Amniotic epithelial cell (primary cell): ENCODE measurements at regions not wholly inside any gene's neighbourhood (a gene's known extent, or its start where the extent isn't known, plus 50 kb on each side); places are given as distances from the start of the nearest gene placed in this dataset.
A peak's percentile ranks its signal among the peaks of the same experiment; 100 is the strongest.
"Not testable (repeated sequence)": the region's sequence is repeated elsewhere in the genome, so short reads cannot be mapped to it uniquely, and the experiment has no call there.

Experiments used
- DNase-seq: peaks from one replicate; pipeline ENCODE4 v3.0.0-alpha.2; 2010; ENCODE audit warnings: low read depth

DNA sequence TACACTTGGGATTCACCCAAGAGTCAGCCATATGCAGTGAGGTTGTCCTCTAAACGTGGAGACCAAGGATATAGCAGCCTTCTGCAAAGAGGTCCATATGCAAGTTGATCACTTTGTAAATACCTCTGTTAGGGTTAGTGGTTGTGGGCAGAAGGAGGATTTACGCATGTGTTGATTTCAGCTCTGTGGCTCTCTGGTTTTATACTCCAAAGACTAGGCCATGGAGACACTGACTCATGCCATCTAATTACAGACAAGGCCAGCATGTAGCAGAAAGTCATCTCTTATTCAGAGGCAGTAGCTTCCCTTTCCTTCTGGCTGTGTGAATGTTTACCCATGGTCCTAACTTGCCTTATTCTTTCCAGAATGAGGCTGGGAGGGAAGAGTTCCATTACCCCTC is 140.9 kb upstream of the GOLGA6L4 start:
- DNase-seq, result not testable (repeated sequence)

DNA sequence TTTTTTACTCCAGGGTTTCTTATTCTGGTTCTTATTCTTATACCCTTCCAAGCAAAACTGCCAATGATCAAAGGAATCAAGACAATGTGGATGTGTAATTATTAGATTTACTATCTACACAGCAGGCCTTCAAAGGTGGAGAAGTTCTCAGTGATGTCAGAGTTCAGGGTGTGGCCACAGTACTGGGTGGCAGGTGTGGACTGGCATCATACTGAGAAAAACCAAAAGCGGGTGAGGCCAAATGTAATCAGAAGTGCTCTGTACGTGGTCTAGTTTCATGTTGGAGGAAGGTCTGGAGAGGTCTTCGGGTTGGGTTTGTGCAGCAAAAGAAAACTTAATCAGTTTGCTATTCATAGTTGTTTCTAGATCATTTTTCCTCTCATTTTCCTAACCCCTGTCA is 138.5 kb upstream of the GOLGA6L4 start:
- DNase-seq, result not testable (repeated sequence)

DNA sequence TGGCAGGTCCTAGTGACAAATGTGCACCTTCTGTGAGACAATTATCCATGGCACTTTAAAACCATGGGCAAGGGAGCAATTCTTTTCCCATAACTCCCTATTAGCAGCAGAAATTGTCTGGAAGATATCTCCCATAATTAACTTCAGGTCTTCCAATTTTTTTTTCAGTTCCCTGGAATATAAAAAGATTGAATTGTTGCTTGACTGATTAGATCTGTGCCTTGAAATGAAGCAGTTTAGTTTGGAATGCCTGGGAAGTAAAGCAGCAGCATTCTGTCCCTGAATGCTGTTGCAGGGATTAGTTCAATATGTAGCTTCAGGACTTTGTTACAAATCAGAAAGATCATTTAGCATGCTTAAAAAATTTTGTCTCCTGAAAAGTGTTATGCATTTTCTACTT is 137.0 kb upstream of the GOLGA6L4 start:
- no peak for DNase-seq

DNA sequence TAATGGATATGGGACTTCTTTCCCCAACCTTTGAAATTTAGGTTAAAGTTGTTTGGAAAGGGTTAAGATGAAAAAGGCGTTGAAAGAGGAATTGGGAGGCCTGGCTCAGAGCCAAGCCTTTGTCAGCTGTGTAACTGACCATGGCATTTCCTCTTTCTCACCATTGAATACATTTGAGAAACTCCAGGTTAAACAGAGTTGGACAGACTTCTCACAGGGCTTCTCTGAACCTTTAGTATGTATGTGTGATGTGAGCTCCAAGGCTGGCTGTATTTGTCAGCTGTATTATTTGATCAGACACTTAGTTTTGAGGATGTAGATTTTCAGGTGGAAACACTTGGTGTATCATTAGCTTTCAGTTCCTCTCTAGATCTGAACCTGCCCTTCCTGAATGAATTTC is 136.4 kb upstream of the GOLGA6L4 start:
- peak; percentile 24 for DNase-seq

DNA sequence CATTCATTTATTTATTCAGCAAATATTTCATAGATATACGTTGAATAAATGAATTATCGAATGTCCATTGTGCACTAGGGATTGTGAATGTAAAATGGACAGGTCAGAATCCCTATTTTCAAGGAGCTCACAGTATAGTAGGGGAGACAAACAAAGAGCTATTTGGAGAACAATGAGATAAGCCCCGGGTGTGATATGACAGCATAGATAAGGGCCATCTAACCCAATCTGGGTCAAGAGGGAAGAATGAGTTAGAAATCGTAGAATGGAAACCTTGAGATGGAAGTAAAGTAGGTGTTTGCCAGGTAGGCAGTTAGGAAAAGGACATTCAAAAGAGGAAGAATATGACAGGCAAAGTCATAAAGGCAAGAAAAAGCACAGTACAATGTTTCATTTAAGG is 132.2 kb upstream of the GOLGA6L4 start:
- DNase-seq, result no peak

DNA sequence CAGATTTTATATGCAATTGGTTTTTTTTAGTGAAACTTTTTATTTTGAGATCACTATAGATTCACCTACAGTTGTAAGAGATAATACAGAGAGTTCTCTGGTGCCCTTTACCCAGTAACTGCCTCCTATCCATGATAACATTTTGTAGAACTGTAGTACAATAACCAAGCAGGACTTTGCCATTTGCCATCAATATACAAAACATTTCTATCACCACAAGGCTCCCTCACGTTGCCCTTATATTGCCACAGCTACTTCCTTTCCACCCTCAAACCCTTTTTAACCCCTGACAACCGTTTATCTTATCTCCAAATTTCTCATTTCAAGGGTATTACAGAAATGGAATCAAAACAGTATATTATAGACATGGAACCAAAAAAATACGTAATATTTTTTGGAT is 130.7 kb upstream of the GOLGA6L4 start:
- no peak for DNase-seq

DNA sequence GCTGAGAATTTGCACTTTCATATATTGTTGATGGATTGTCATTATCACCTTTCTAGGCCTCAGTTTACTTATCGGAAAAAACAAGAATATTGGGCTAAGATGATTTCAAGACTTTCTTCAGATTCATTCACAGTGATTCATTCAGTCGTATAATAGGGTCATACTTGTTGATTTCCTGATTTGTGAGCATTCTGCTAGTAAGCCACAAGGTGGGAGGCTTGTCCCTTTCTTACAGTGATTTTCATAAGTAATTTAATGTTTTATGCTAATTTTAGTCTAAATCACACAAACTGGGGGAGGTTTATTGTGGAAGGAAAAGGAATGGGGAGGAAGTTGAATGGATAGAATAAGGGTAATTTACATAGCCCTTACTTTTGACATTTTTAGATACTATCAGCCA is 126.8 kb upstream of the GOLGA6L4 start:
- peak; percentile 29 for DNase-seq

DNA sequence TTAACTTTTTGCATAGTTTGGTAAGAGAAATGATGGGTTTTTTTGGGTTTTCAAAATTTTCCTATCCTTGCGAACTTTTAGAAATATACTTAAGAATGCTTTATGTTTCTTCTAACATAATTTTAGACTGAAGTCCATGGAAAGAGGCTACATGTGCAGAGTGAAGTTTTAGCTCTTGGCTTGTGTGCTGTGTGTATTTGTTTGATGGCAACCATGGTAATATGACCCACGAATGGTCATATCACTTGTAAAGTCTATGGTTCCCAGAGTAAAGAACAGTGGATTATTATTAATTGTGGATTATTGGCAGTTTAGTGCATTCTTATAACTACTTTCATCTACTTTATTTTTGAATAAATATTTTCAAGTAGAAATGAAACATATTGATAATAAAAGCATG is 124.0 kb upstream of the GOLGA6L4 start:
- DNase-seq, result no peak

DNA sequence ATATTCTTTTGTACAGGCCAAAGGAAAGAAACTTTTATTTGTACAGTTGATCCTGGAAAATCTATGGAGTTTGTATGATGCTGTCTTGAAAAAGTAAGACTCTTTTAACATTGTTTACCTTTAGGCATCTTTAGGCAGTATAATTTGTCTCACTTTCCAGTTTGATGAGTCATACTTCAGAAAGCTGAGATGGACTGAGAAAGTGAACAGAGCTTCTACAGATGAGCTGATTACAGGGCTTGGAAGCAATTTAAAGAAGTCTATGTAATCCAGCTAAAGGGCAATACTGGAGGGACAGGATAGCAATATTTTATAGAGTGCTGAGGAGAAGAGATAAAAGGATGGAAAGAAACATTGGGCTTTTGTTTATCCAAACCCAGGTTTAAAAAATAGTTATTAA is 123.5 kb upstream of the GOLGA6L4 start:
- peak; percentile 47 for DNase-seq

DNA sequence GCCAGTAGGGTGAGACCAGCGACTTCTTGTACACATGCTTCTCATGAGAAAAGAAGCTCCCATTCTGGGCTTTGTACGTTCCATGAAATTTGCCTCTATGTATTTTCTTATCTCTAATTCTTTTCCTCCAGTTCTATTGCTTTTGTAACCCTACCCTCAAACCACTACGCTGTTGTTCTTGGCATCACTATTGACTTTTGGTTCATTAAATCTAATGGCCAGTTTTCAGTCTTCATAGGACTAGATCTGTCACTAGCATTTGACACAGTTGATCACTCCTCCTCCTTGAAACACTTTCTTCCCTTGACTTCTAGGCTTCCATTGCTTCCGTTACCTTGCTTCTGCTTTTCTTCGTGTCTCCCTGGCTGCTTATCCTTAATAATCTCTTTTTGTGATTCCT is 121.7 kb upstream of the GOLGA6L4 start:
- DNase-seq, result no peak

DNA sequence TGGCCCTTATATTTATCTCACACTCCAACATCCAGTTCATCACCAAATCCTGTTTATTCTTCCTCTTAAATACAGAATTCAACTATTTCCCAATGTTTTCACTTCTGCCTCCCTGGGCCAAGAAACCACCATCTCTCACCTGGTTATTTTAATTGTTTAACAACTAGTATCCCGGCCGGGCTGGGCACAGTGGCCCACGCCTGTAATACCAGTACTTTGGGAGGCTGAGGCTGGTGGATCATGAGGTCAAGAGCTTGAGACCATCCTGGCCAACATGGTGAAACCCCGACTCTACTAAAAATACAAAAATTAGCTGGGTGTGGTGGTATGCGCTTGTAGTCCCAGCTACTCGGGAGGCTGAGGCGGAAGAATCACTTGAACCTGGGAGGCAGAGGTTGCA is 120.9 kb upstream of the GOLGA6L4 start:
- not testable (repeated sequence) for DNase-seq

DNA sequence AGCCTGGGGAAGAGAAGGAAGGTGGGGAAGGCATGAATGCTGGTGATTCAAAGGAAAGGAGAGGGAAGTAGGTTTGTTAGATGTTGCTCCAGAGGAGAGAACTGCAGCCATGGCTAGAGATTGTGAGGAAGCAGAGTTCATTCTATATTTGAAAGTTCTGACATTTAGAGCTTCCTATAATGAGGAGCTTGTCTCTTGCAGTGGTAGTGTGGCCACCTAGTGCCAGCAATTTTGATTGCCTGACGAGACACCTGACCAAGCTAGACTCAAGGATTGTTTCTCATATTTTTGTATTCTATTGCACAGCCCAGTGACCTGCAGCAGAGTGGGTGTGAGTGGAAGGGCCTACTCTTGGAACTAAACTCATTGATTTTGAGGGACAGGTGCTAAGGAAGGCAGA is 116.2 kb upstream of the GOLGA6L4 start:
- not testable (repeated sequence) for DNase-seq

DNA sequence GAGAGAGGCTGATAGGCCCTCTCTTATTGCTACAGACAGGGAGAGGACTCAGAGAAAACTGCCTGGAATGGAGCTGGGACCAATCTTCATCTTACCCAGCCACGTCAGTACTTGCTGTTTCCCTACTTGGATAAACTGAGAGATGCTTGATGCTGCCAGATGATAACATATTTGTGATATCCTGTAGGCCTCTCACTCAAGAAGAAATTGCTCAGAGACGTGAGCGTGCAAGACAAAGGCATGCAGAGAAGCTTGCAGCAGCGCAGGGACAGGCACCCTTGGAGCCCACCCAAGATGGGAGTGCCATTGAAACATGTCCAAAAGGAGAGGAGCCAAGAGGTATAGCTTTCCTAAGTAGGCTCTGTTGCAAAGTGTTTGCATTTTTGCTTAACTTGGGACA is 114.7 kb upstream of the GOLGA6L4 start:
- not testable (repeated sequence) for DNase-seq

DNA sequence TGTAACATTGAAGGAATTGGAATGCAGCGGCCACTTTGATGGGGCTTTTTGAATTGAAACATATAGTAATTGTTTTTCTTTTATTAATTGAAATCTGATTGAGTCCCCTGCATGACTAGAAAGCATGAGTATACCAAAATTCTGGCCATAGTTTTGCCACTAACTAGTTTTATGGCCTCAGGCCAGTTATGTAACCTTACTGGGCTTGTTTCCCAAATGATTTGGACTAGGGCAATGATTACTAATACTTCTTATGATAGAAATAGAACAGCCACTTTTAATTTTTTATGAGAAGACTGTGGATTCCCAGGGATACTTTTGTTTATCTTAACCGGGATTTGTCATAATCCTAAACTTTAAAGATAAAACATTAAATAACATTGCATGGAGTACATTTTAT is 106.9 kb upstream of the GOLGA6L4 start:
- DNase-seq, result not testable (repeated sequence)

DNA sequence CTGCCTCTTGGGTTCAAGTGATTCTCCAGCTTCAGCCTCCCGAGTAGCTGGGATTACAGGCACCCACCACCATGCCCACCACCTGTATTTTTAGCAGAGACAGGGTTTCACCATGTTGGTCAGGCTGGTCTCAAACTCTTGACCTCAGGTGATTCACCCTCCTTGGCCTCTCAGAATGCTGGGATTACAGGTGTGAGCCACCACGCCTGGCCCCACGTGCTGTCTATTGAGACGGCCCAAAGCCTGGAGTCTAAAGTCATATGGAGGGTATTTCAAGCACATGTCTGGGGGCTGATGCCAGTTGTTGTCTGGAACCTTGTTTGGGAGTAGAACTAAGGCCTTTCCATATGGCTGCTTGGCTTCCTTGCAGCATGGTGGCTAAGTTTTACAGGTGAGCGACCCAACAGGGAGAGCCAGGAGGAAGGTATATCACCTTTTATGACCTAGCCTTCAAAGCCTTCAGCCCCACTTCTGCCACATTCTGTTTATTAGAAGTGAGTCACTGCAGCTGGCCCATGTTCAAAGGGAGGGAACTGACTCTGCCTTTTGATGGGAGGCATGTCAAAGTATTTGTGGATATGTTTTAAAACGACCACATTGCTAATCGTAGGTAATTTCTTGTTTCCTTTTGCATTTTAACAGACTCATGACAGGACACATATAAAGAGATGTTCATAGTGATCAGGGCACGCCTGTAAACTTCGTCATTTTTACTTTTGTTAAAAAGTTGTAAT is 105.3 kb upstream of the GOLGA6L4 start:
- not testable (repeated sequence) for DNase-seq

DNA sequence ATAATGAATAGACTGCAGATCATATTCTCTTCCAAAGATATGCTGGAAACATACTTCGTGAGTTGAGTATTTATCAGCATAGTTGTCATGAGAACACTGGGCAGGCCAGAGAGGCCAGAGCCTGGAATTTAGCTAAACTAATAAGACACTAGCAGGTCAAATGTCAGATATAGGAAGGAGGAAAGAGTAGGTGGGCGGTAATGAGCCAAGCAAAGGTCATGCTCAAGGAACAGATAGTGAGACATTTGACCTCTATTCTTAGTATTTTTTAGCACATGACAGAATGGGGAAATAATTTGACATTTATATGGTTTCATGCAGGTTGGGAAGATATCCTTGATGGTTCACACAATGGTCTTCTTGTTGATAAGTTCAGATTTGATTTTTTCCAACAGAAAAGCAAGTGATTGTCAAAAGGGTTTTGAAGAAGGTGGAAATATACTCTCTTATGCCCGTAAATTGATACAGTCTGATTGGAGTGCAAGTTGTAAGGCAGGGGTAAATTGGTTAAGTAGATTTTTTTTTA is 99.6 kb upstream of the GOLGA6L4 start:
- not testable (repeated sequence) for DNase-seq

DNA sequence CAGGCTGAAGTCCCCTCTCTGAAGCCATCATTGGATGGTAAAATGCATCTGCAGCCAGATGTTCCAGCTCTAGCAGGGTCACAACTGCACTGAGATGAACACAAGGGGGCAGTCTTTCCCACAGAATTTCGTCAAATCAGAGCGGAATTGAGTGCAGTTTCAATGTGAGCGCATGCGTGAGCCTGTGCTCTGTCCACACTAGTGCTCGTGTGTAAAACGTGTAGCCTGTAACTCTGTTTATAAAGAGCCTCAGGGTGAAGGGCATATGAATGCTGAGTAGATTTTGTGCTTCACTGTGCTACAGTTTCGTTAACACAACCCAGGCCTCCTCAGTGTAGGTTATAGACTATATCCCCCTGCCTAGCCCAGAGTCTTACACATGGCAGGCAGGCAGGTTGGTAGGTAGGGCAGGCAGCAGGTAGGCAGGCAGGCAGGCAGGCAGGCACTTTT is 92.7 kb upstream of the GOLGA6L4 start:
- DNase-seq, result peak; percentile 68

DNA sequence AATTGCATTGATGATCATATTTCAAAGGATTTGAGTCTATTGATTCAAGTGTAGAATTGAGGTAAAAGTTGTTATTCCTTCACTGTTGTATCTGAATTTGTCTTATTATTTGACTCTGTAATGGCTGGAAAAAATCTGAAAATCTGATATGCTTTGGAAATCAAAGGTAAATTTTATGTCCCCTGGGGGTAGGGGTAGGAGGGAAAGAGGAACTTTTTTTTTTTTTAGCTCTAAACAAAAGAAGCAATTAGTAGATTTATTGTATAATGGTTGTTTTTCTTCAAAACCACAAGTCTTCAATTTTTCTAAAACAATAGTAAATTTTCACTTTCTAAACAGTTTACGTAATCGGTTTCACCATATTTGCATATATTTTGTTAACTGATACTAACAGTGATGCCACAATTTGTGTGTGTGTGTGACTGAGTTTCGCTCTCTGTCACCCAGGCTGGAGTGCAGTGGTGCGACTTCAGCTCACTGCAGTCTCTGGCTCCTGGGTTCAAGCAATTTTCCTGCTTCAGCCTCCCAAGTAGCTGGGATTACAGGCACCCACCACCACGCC is 91.7 kb upstream of the GOLGA6L4 start:
- no peak for DNase-seq

DNA sequence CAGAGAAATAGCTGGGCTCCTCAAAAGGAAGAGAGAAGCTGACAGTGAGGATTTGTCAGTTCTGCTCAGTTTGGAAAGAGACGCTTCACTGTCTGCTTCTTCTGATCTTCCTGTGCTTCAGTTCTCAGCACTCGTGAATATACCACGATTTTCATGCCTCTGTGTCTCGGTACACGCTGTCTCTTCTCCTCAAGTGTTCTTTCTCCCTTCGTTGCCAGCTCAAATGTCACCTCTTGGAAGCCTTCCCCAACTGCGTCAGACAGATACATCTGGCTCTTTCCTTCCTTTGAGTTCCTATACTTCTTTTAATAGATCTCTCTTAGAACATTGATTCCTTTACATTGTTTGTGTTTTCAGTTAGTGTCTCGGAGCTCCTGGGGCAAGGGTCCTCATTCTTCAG is 90.6 kb upstream of the GOLGA6L4 start:
- DNase-seq, result not testable (repeated sequence)

DNA sequence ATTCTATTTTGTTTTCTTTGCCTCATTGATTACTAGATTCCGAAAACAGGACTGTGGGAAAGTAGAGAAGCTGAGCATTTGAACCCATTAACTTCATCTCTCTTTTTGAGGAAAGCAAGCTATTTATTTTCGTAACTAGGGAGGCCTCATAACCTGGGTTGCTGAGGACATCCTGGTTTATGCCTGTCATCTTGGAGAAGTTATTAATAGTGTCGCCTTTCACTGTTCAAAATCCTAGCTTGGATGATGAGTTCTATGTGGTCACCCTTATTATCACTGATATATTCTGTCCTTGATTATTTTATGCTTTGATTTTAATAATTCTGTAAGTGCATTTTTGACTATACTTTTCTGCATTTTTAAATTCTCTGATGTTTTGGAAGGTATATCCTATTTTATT is 89.3 kb upstream of the GOLGA6L4 start:
- not testable (repeated sequence) for DNase-seq

DNA sequence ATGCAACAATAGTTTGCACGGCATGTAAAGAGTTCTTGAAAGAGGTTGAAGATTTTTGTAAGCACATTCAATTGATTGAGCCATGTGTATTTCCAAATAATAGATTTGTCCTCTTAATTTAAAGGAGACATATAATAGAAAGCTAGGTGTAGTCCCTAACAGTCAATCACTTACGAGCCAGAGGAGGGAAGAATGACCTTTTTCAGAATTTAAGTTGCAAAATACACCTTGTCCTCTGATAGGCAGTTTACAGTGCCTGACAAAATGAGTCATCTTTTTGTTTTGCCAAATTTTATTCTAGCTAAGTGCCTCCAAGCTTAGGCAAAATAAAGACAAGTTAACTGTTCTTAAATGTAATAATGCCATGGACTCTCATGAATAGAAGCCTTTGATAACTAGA is 88.3 kb upstream of the GOLGA6L4 start:
- DNase-seq, result not testable (repeated sequence)

DNA sequence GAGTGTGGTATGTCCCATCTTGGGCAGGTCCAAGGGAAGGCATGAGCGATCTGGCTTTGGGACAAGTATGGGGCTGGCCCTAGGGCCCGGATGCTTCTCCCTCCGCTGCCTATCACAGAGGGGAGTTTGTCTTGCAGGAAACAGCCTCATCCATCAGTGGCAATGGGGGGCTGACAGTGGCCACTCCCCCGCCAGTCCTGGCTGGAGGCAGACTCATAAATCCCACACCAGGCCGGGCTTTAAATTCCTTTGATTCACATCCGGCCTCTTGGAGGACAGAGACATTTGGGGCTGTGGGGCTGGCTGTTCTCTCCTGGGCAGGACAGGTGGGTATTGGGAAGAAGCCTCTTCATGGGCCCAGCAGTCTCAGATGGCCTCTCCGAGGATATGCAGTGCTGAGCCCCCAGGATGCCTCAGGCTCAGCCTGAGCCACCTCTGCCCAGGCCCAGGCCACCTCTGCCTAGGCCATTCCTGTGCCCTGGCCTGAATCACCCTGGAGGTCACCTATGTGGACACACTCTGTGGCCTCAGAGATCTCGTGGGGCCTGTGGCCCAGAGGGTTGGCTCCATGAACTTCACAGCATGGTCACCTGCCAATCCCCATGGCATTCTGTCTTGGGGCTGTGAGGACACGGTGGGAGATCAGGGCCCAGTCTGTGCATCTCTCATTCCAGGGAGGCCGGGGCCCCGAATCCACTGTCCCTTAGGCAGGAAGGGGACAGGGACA is 84.2 kb upstream of the GOLGA6L4 start:
- DNase-seq, result peak; percentile 34

DNA sequence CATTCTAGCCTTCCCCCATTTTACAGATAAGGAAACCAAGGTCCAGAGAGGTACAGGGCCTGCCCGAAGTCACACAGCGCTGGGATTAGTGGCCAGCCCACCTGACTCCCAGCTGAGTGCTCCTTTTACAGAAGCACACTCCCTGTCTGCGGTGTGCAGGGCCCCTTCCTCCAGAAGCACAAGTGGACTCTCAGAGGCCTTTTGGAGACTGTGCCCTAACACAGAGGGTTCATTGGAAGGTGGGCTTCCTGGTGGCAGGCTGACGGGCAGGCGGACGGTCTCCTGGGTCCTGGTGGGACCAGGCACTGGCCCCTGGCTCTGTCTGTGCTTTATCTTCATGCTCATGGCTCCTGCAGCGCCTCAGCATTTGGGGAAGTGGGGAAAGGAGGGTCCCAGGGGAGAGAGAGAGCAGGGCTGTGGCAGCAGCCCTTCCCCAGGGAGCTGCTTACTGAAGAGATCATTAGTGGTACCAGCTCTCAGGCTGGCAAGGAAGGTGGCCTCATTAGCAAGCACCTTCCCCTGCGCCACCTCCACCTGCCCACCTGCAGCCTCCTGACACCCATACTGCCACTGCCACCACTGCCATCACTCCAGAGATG is 83.1 kb upstream of the GOLGA6L4 start:
- not testable (repeated sequence) for DNase-seq
